ENCODE measurements at regions not wholly inside any gene's neighbourhood (a gene's known extent, or its start where the extent isn't known, plus 50 kb on each side); places are given as distances from the start of the nearest gene placed in this dataset.

GRCh38 chr11:113556036-113556435 lies 80.8 kb upstream of the DRD2 start:
- DNase-seq (ENCODE audit: extremely low read depth, low read depth) = no peak

- no peak for DNase-seq (ENCODE audit: extremely low read depth, low read depth)
Measured at GRCh38 chr11:113555071-113555619, 79.9 kb upstream of the DRD2 start.

DNA sequence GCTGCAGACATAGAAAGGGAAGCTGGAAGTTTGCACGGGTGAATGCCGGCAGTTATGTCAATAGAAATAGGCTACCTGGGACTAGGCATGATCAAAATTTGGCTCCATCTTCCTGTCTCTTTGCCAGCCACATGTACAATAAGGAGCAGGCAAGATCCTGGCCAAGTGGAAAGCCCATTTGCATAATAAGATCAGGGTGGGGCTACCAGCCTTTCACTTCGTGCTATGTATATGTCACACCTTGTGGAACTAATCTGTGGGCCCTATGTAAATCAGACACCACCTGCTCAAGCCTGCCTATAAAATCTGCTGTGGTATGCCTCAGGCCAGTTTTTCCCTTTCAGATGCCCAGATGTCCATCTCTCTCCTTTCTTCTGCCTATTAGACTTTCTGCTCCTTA lies 79.3 kb upstream of the DRD2 start:
- no peak for DNase-seq (ENCODE audit: extremely low read depth, low read depth)

GRCh38 chr11:113553915-113554314 lies 78.7 kb upstream of the DRD2 start:
- no peak for DNase-seq (ENCODE audit: extremely low read depth, low read depth)

DNA sequence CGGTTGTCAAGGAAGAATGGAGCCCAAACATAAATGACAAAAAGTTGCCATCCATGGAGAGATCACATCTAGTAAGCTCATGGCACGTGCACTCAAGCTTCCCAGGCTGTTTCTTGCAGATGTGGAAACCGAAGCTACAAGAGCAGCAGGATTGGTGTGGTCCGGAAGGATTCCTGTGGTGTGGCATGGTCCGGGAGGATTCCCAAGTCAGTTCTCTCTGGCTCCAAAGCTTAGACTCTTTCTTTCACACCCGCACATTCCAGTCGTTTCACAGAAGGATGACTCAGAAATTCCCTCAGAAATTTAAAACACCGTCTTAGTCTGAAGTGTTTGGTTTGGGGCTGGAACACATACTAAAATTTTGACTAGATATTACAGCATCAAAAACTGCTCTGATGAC lies 78.0 kb upstream of the DRD2 start:
- no peak for DNase-seq (ENCODE audit: extremely low read depth, low read depth)

DNA sequence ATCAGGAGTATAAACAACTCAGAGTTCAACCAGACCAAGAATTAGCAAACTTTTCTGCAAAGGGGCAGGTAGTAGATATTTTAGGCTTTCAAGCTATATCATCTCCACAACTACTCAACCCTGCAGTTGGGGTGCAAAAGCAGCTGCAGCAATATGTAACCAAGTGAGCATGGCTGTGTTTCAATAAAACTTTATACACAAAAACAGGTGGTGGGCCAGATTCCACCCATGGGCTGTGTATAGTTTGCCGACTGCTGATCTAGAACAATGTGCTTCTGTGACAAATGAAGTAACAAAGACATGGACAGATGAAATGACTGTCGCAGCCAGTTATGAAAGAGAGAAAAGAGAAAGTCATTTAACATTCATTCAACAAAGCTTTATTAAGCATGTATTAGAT lies 77.1 kb upstream of the DRD2 start:
- DNase-seq (ENCODE audit: extremely low read depth, low read depth) = no peak

DNA sequence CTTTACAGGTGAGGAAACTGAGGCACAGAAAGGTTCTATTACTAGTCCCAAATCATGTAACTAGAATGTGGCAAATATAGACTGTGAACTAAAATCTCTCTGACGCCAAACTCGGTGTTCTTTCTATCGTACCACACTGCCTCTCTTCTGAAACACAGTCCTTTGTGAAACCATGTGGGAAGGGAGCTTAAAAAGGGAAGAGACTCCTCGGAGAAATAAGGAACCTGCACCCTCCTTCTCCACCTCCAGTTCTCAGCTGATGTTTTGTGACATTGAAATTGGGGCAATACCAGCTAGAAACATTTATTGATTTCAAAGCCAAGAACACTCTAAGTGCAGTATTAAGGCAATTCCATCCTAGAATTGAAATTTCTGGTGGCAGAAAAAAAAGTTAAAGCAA lies 76.4 kb upstream of the DRD2 start:
- no peak for DNase-seq (ENCODE audit: extremely low read depth, low read depth)

GRCh38 chr11:113549611-113550578 lies 74.7 kb upstream of the DRD2 start:
- DNase-seq (ENCODE audit: extremely low read depth, low read depth) = no peak

GRCh38 chr11:113549061-113549460 lies 73.9 kb upstream of the DRD2 start:
- no peak for DNase-seq (ENCODE audit: extremely low read depth, low read depth)

- DNase-seq (ENCODE audit: extremely low read depth, low read depth) = no peak
Measured at GRCh38 chr11:113547739-113548138, 72.5 kb upstream of the DRD2 start.

DNA sequence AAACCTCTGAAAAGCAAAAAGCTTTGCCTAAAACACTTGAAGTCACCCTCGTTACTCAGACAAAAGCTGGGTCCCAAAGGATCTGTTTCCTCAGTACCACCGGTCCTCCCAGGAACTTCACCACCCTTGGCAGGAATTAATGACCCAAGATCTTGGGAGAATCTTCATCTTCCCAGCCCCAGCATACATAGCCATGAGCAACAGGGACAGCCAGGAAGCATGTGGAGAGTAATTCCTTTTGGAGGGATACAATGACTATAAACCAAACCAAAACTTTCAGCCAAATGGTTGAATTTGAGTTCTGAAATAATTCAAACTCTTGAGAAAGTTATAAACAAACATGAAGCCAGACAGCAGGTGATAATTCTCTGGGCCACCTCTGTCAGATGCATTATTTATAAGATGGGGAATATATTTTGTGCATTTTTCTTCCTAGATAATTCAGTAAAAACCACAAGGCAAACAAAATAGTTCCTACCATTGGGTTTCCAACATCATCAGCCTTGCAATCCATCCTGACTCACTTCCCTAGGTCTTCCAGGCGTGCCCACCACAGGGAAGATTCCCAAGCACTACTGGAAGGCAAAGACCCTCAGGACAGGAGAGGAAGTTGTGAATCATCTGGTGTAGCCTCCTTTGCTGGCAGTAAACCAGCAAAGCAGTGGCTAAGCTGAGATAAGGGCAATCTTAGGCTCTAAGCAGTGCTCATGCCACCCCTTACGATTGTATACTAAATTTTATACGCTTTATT lies 71.7 kb upstream of the DRD2 start:
- DNase-seq (ENCODE audit: extremely low read depth, low read depth) = no peak

- DNase-seq (ENCODE audit: extremely low read depth, low read depth) = no peak
Measured at GRCh38 chr11:113542420-113542819, 67.2 kb upstream of the DRD2 start.

DNA sequence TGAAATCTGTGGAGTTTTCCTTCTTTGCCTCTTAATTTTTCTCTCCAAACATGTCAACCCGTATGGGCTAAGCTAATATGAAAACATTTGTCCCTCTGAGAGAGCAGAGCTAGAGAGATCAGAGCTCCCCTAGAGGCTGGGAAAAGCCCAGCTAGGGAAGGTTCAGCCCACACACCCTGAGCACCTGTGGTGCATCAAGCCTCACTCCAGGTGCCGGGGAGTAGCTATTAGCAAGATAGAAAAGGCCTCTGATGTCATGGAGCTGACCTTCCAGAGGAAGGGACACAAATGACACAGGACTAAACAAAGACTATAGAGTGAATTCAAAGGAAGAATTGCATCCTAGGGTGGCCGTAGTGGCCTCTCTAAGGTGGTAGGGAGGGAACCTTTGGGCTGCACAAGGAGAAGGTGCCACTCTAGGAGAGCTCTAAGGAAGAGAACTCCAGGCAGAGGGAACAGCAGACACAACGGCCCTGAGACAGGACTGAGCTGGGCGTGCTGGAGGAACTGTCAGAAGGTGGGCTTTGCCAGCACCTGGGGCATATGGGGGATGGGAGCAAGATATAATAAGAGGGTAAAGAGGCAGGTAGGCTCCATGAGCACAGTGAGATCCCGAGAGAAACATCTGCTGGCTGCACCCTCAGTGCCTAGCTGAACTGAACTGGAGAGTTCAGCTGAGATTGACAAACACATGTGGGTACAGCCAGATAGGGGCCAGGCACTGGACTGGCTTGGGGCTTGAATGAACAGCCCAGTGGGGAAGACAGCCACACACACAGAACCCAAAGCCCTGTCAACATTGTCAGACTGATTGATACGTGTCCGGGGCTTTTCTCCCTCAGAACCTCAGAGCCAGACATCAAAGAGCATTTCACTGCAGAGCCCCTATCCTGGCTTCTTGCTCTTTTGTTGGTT lies 65.5 kb upstream of the DRD2 start:
- DNase-seq (ENCODE audit: extremely low read depth, low read depth) = no peak

GRCh38 chr11:113538451-113539412 lies 63.5 kb upstream of the DRD2 start:
- no peak for DNase-seq (ENCODE audit: extremely low read depth, low read depth)

DNA sequence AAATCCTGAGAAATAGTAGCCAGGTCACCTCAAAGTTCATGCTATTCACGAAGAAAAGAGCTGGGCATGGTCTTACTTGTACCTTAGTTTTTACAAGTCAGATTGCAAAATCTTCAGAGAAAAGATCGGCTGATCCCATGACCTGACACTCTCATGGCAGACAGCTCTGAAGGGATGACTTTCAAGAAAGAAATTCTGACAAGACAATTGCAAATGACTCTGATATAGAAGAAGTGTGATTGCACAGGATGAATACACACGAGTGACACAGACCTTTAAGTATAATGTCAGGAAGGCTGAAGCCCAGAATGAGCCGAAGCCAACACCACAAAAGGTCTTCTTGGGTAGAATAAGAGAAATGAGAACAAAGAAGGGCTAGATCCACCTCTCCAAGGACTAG lies 59.4 kb upstream of the DRD2 start:
- DNase-seq (ENCODE audit: extremely low read depth, low read depth) = no peak

- DNase-seq (ENCODE audit: extremely low read depth, low read depth) = no peak
Measured at GRCh38 chr11:113533425-113533698, 58.2 kb upstream of the DRD2 start.

- DNase-seq (ENCODE audit: extremely low read depth, low read depth) = peak; percentile 52
Measured at GRCh38 chr11:113532697-113533424, 57.7 kb upstream of the DRD2 start.

DNA sequence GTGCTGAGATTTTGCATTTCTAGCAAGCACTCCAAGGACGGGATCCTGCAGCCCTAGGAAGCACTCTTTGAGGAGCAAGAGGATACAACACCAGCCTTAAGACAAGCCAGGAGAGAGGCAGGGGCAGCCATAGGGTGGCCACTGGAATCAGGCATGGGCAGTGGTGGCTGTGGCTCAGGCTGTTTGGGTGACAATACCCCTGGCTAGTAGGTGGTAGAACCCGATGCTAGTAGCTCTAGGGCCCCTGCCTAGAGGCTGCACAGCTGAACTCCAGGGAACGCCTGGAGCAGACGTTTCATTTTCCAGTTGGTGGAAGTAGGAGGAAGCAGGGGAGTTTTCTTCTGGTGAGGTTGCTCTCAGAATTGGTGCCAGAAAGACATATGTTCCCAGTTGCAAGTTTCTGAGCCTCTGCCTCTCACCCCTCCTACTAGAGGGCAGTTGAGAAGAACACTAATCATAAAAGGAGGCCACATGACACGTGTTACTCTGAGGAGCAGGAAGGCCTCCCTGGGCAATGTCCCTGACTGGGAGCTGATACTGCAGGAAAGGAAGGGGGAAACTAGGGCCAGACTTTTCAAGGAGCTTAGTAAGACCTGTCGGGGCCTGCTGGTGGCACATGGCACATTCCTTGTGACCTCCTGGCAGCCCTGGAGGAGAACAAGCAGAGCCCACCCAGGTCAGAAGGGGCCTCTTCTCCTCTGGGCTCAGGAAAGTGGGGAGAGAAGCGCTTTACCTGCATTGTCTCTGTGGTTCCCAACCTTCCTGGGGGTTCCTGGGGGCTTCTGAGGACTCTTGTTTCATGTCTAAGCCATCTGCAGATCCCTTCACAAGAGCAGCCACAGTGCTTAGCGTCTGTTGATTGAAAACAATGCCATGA lies 56.6 kb upstream of the DRD2 start:
- no peak for DNase-seq (ENCODE audit: extremely low read depth, low read depth)

Measured in NCI-H460 (cell line).